ENCODE measurements at regions not wholly inside any gene's neighbourhood (a gene's known extent, or its start where the extent isn't known, plus 50 kb on each side); places are given as distances from the start of the nearest gene placed in this dataset.
"Not testable (repeated sequence)": the region's sequence is repeated elsewhere in the genome, so short reads cannot be mapped to it uniquely, and the experiment has no call there.

DNA sequence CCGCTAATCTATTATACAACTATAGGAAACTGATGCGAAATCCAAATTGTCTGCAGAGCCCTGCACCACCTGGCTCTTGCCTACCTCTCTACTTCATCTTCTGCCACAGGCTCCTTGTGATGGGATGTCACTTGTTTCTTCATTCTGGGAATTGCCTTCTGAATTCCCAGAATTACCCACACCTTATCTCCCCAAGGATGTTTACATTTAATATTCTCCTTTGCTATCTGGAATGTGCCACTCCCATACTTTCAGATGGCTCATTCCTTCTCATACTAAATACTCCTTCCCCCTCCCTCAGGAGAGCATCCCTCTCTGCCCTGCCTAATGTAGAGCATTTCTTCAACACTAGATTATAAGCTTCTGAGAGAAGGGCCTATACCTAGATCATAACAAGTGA, 573.1 kb downstream of the GALC start:
- DNase-seq (ENCODE audit: low spot score) = no peak

GRCh38 chr14:87411370-87411769, 581.6 kb downstream of the GALC start:
- DNase-seq (ENCODE audit: low spot score) = no peak

DNA sequence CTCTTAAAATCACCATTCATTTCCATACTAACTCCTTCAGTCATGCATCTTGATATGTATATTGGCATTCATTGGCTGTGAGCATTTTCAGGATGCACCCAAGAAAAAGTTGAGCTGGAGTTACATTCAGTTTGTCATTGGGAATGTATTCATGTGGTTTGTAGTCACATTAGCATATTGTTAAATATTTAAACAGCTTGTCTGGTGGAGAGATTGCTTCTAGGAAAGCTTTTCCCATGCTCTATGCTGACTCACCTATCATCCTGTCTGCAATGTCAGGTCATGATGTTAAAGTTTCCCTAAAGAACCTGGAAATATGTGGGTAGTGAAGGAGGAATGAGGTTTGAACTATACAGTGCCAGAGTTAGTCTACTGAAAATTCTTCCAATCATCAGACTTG, 583.6 kb downstream of the GALC start:
- no peak for DNase-seq (ENCODE audit: low spot score)

GRCh38 chr14:87407344-87407743, 585.6 kb downstream of the GALC start:
- no peak for DNase-seq (ENCODE audit: low spot score)

- no peak for DNase-seq (ENCODE audit: low spot score)
Measured at GRCh38 chr14:87405563-87405962, 587.4 kb downstream of the GALC start.

- no peak for DNase-seq (ENCODE audit: low spot score)
Measured at GRCh38 chr14:87397499-87397898, 595.5 kb downstream of the GALC start.

GRCh38 chr14:87391066-87391465, 601.9 kb downstream of the GALC start:
- no peak for DNase-seq (ENCODE audit: low spot score)

GRCh38 chr14:87388946-87389345, 604.0 kb downstream of the GALC start:
- DNase-seq (ENCODE audit: low spot score) = no peak

DNA sequence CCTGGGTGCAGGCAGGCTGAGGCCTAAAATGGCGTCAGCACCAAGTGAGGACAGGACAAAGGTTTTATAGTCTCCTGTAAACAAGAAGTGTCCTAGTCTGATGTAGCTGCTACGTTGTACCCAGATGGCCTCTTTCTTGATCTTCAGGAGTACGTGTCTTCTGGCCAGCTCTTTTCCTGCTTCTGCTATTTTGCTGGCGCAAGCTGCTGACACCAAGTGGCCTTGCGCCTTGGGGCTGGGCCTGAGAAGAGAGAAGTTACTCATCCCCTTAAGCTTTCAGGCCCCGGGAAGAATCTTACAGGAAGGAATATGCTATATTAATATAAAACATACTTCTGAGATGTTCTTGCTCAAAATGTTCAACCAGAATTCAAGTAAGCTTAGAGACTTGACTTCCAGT, 605.2 kb downstream of the GALC start:
- DNase-seq (ENCODE audit: low spot score) = no peak

DNA sequence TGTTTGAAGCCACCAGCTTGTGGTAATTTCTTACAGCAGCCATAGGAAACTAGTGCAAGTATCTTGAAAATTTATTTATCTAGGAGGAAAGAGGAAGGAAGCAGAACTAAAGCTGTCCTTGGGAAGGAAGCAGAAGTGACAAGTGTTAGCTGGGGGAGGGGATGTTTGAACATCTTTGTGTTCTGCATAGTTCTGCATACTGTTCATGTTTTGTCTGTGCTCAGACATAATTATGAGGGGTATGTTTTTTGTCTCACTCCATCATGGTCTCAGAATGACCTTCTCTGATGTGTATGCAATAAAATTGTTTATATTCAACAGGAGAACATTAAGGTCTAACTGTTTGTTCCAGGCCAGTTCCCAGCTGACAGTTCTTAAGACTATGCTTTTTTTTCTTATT, 606.5 kb downstream of the GALC start:
- DNase-seq (ENCODE audit: low spot score) = no peak

DNA sequence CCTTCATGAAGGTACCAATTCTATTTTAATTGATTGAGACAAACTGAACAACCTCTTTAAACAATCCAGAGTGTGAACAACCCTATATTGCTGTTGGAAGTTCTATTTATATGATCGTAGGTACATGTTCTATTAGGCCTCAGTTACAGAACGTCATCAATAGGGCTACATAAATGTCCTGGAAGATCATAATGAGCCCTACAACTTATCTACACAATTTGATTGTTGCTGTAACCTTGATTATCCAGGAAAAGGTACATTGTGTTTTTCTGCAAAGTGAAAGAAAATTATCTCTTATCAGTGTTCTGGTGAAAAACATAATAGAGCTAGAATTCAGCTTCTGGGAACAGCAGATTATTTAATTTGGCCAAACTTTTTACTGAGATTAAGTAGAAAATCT, 612.9 kb downstream of the GALC start:
- DNase-seq (ENCODE audit: low spot score) = no peak

DNA sequence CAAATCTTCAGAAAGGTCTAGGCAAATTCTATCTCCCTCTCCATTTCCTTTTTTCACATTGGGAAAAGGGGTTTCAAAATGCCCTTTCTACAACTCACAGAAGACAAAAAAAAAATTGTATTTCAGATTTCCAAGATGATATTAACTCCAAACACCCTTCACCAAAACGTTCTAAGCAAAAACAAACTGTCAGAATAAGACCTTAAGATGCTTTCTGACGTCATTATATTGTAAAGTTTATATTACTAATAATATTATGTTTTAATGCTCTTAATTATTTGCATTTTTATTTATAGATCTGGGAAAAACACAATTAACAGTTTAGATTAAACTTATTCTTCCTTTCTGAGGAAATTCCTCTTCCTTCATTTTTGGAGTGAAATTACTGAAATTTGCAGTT, 624.2 kb downstream of the GALC start:
- no peak for DNase-seq (ENCODE audit: low spot score)

DNA sequence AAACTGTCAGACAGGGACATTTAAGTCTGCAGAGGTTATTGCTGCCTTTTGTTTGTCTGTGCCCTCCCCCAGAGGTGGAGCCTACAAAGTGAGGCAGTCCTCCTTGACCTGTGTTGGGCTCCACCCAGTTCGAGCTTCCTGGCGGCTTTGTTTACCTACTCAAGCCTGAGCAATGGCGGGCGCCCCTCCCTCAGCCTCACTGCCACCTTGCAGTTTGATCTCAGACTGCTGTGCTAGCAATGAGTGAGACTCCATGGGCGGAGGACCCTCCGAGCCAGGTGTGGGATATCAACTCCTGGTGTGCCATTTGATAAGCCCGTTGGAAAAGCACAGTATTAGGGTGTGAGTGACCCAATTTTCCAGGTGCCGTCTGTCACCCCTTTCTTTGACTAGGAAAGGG, 632.7 kb downstream of the GALC start:
- not testable (repeated sequence) for DNase-seq (ENCODE audit: low spot score)

GRCh38 chr14:87351007-87351406, 642.0 kb downstream of the GALC start:
- DNase-seq (ENCODE audit: low spot score) = no peak

DNA sequence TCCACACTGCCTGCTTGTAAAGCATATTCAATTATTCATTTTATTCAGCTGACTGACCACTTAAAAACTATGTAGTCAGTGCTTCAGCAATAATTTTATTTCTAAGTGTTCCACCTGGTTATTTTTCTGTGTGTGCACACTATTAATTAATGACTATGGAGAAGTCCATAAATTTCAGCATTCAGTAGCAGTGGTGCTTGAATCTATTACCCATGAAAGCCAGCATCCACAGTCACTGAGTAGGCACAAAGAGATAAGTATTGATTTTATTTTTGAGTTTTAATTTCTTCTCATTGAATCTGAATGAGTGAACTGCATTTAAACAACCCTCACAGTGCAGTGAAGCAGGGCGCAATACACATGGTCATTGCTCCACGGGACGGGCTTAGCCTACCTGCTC, 643.1 kb downstream of the GALC start:
- no peak for DNase-seq (ENCODE audit: low spot score)

DNA sequence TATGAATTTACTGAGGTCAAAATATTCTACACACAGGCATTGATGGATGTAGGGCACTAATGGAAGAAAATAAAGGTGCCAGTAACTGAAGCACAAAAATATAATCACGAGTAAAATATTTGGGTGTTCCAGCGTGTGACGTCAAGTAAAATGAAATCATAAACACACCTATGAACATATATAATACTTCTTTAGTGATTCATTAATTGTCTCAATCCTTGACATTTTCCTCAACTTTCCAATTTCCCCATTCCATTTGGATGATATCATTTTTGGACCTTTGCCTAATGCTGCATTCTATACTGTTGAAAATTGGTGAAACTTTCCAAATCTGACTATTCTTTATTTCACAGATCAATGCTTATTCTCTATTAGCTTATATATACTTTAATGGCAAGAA, 649.3 kb downstream of the GALC start:
- DNase-seq (ENCODE audit: low spot score) = no peak

DNA sequence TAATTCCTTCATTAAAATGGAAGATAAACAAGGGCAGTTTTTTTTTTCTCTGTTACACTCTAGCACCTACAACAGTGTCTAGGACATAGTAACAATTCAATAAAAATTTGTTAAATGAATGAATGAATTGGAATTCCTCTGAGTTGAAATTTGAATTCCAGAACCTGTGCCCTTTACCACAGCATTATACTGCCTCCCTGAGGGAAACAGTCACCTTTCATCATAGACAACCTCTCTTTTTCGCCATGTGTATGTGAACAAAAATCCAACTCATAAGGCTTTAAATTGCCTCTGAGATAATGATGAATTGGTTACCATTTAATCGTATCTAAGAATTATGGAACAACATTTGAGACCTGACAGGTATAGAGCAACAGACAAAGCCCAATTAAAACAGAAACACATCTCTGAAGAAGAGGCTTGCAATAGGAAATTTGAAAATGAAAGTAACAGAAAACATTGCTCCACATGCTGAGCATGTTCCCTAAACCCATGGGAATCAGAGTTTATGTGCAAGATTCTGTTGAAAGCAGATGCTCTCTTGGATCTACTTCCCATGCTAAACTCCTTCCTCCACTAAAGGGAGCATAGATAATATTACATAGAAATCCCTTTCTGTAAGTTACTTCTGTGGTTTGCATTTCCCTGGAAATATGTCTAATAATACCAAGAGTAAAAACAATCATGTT, 657.8 kb downstream of the GALC start:
- DNase-seq (ENCODE audit: low spot score) = no peak

- no peak for DNase-seq (ENCODE audit: low spot score)
Measured at GRCh38 chr14:87331991-87332390, 661.0 kb downstream of the GALC start.

- DNase-seq (ENCODE audit: low spot score) = no peak
Measured at GRCh38 chr14:87325741-87326140, 667.2 kb downstream of the GALC start.

DNA sequence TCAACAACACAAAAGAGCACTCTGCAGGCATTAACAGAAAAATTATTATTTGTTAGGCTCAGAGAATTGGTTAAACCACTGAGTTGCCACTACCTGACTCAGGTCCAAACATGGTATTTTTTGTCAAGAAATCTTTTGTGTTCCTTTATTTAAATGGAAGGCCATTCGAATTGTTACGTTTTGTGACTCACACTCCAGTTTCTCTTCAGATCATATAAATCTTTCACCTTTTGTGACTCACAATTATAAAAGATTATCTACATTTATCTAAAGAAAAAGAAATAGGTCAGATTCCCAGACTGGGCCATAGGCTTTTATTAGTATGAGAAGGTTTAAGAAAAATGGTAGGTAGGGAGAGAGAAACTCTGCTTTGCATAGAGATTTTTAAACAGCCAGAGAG, 669.8 kb downstream of the GALC start:
- DNase-seq (ENCODE audit: low spot score) = no peak

DNA sequence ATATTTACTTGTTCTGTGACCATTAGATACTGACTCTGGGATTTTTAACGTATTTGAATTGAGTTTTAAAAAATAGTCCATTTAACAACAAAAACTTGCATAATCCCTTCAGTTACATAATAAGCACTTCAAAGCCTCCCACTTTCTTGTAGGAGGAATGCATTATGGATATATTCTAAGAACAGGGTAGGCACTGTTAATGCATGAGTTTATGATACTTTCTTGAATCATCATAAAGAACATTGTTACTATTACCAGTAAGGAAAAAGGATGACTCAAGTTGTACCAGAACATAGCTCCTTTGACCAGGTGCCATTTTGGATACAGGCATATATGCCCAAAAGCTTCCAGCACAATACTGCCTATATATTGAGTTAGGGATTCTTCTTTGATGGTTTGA, 671.4 kb downstream of the GALC start:
- DNase-seq (ENCODE audit: low spot score) = no peak

DNA sequence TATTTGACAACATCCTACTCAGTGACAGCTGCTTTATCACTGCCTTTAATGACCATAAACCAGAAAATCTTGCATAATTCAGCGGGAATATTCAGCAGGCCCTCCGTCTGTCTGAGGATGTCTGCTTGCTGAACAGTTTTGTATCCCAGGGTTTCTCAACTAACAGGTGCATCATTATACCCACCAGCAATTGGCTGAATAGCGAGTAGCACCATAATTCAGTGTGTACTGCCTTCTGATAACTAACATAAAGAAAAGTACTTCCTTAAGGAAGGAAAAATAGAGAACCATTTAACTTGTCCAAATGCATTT, 680.1 kb downstream of the GALC start:
- DNase-seq (ENCODE audit: low spot score) = no peak

GRCh38 chr14:87312169-87312893, 680.7 kb downstream of the GALC start:
- DNase-seq (ENCODE audit: low spot score) = no peak

GRCh38 chr14:87309557-87309956, 683.4 kb downstream of the GALC start:
- DNase-seq (ENCODE audit: low spot score) = no peak
